Ishikawa (cell line): ENCODE measurements at regions not wholly inside any gene's neighbourhood (a gene's known extent, or its start where the extent isn't known, plus 50 kb on each side); places are given as distances from the start of the nearest gene placed in this dataset.

Experiments
- CREB1 ChIP-seq: IDR thresholded peaks from 2 replicates; pipeline ENCODE4 v1.6.1; 2012; ENCODE audit warnings: low read depth
- EP300 ChIP-seq: IDR thresholded peaks from 2 replicates; pipeline ENCODE4 v1.6.1; 2012; ENCODE audit warnings: borderline replicate concordance
- RAD21 ChIP-seq: IDR thresholded peaks from 2 replicates; pipeline ENCODE4 v1.6.1; 2012; ENCODE audit warnings: low read depth
- REST ChIP-seq: IDR thresholded peaks from 2 replicates; pipeline ENCODE4 v1.6.1; 2012; ENCODE audit warnings: low read depth, mild to moderate bottlenecking
- TAF1 ChIP-seq: IDR thresholded peaks from 2 replicates; pipeline ENCODE4 v1.6.1; 2012; ENCODE audit warnings: low read depth, mild to moderate bottlenecking
- USF1 ChIP-seq: IDR thresholded peaks from 2 replicates; pipeline ENCODE4 v1.6.1; 2012
- YY1 ChIP-seq: IDR thresholded peaks from 2 replicates; pipeline ENCODE4 v1.6.1; 2012; ENCODE audit warnings: low read depth

GRCh38 chr10:129157185-129157584, 309.9 kb upstream of the MGMT start:
- TF ChIP-seq RAD21 (no peak), CREB1 (no peak), EP300 (no peak), REST (no peak), YY1 (no peak), TAF1 (no peak), USF1 (no peak)
